SK-N-DZ (cell line): ENCODE measurements at regions not wholly inside any gene's neighbourhood (a gene's known extent, or its start where the extent isn't known, plus 50 kb on each side); places are given as distances from the start of the nearest gene placed in this dataset.

Experiments used
- DNase-seq: peaks from one replicate; pipeline ENCODE4 v3.0.0-alpha.2; 2015; ENCODE audit warnings: low spot score

DNA sequence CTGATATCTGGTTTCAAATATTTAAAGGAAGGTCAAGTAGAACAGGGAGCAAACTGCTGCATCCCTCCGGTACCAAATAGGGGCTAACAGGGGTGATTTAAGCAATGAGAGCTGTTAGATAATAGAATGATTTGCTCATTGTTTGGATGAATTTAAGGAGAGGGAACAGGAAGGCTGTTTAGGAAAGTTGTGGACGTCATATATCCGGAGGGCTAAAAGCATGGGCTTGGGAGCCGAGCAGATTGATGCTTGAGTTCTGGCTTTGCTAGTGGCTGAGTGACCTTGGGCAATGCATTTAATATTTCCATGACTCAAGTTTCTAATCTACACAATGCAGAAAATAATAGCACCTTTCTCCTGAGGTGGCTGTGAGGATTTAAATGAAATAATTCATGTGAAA, 85.4 kb upstream of the RPS23 start:
- DNase-seq = no peak

DNA sequence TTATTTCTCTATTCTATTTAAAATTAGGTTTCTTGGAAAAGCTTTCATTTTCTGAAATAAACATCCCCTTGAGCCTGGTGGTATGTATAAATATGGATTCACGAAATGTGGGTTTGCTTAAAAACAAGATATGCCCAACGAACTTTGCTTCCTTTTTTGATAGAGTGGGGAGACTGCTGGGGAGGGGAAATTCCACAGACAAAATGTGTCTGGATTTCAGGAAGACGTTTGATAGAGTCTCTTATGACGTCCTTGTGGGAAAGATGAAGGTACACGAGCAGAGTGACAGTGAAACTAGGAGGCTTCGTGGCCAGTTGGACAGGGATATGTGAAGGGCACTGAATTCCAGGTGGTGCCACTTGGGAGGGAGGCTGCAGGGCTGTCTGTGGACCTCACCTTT, 84.5 kb upstream of the RPS23 start:
- no peak for DNase-seq

DNA sequence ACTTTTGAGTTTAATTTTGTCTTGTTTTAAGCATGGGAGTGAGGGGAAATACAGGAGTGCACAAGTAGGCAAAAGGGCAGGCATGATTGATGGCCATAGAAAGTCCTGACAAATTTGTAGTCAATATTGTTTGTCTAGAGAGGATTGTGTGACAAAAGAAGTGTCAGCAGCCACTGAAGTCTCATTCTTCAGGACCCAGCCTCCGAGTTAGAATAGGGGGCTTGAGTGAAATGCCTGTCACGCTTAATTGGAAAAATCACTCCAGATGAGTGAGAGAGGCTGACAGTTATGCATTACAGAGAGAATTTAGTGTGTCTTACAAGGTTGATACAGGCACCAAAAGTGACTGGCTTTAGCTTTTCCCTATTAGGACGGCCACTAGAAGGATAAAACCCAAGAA, 81.9 kb upstream of the RPS23 start:
- no peak for DNase-seq

DNA sequence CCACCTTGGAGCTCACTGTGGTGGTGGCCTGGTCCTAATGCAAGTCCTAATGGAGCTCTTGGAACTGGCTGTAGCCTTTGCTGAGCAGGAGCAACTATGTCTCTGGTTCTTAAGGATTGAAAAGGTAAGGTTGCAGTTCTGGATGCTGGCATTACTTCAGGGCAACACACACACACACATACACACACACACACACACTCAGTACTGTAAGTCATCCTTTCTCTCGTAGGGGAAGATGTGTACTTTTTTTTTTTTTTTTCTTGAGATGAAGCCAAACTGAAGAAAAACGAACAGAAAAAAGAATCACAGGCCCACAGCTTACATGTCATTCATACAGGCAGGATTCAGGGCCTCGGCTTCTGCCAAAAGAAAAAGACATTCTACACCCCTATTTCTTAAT, 81.1 kb upstream of the RPS23 start:
- no peak for DNase-seq

DNA sequence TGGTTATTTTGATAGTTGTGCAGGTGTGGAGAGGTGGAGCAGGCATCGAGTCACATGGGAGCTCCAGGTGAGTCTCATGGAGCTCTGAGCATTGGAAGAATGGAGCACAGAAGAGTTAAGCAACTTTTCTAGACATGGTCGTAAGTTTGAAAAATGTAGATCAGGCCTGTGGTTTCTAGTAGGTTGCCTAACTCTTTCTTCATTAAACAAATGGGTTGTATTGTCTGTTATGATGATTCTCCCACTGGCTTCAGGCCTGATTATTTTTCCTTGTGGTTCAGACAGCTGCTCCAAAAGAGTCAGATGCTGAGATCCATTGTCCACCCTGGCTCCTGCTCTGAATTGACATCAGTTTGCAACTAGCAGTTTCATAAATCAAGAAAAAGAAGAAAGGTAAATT, 80.3 kb upstream of the RPS23 start:
- DNase-seq = no peak

DNA sequence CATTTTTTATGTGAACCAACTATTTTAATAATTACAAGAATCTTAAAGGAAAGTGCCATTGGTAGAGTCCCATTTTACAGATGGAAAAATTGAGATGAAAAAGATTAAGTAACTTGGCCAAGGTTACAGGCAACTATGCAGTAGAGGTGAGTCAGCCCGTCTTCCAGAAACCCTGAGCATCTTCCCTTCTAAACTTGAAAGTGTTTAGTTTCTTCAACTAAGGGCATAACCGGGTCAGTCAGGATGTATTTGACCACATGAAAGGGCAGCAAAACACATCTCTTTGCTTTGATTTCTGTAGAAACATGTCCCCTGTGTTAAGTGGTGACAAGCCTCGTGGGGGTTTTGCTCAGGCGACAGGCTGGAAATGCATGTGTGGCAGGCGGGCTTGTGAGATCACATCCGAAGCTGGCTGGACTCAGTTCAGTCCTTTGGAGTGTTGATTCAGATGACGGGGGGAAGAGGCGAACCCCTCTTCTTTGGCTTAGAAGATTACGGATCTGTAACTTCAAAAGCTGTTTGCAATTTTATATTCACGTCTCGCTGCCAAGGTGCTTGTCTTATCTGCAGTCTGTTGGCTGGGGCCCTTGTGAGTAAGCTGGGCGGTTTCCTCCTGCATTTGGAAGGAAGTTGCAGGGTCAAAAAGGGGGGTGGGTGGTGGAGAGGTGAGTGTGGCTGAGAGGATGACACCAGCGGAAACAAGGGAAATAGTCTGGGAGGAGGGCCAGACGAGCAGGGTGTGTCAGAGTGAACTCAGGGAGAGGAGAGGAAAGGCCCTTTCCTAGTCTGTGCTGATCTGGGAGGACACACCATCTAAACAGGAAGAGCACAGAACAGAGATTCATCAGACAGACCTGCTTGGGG, 78.9 kb upstream of the RPS23 start:
- no peak for DNase-seq

DNA sequence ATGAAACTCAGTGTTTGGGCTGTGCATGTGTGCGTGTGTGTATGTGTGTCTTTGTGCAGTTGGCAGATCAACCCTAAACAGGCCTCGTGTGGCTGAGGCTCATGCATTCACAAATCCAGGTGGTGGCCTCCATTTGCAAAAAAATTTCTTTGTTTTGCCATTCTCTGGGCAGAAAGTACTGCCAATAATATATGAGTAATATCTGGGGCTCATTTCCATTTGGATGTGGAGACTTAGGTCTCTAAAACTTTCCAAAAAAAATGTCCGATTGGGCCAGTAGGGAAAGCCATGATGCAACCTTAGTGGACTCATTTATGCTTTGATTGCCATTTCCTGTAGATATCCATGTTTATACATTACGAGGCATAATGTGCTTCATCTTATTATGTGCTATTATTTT, 77.9 kb upstream of the RPS23 start:
- DNase-seq = no peak

DNA sequence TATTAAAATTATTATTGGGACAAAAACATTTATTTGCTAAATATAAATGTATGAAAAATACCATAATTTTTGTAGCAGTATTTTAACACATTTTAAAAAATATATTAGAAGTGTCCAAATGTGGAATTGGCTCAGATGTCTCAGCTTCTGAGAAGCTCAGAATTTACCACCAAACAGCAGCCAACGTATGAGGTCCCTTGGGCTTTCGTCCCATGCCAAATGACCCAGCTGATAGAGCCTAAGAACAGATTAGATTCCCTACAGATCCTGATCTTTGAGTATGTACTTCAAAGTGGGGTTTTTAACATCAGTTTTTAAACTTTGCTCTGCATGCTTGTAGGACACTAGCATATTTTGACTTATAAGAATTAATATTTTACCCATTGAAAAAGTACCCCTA, 77.3 kb upstream of the RPS23 start:
- no peak for DNase-seq

DNA sequence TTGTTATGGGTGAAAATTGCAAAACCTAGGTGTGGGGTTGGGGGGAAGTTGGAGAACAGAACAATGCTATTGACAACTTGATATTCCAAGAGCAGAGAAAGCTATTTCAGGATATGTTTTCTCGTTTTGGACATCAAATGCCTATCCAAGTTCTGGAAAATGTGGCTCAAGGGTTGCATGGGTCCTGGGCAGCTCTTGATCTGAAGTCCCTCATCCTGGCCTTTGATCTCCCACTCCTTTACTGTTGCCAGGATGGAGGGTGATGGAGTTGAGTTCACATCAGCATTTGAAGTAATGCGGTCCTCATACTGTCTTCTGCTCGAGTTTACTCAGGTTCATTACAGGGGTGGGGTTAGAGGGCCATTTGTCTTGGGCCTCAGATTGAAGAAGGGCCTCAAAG, 76.9 kb upstream of the RPS23 start:
- DNase-seq = no peak

DNA sequence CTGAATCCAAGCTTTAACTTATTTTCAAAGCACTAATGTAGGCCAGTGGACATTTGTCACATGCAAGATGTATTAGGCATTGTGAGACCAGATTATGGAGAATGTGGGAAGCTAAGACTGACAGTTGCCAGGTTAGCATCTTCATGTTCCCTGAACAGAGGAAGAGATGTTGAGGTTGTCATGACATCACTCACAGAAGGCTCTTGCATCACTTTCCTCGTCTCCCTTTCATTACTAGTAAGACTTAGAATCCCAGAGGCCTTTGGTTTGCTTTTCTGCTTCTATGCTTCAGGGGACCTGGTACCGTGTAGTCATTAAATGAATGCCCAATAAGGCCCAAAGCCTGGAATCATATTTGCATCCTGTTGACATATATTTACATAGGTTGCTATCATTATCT, 76.4 kb upstream of the RPS23 start:
- DNase-seq = no peak

DNA sequence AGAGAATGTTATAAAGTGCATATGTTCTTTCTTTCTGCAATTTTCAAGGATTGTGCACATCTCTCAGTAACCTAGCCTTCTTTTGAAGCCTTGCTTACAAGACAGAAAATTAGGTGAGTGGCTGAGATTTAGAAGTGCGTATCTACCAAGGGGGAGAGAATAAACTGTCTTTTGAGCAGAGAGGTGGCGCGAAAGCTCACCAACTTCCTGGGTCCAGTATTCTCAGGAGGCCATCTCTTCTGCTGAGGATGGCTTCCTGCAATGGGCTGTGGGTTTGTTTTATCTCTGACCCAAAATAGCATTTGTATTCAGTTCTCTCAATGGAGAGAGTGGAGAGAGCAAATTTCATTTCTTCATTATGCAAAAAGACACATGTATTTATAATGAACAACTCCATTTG, 75.4 kb upstream of the RPS23 start:
- DNase-seq = no peak

DNA sequence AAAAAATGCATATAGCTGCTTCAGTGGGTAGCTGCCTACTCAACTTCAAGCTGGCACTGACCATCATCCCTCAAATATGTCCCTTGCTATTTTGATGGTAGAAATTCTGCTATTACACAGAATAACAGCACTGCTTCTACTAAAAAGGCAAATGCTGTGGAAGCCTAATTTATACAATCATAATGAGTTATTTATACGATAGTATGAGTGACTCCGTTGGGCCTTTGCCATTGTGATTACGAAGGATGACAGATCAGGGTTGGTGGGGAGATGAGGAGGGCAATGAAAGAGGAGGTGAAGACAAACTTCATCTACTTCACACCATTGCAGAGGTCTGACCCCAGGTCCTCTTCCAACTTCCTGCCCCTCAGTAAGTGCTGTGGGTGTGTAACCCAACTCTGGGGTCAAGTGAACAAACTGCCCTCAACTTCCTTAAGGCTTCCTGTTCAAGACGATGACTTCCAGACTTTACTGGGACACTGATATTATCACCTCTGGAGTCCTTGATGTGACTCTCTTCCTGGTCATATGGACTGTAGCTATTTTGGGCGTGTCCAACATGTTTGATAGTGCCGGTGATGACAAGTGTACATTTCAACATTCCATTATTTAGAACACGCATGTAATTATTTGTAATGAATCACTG, 74.1 kb upstream of the RPS23 start:
- DNase-seq = no peak

DNA sequence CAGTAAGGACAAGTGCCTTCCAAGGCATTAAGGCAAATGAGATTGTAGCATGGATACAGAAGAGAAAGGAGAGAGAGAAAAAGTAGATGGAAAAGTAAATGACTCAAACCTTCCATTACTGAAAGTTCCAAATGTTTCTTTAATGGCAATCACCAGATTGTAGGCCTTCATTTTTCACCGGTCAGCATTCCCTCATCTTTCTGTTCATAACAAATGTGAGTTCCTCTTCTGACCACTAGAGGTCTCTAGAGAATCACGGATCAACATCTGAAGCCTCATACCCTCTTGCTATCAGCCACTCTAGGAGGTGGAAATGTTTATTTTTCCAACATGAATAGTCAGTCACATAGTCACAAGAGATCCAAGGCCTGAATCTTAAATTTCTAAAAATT, 73.6 kb upstream of the RPS23 start:
- peak; percentile 61 for DNase-seq

DNA sequence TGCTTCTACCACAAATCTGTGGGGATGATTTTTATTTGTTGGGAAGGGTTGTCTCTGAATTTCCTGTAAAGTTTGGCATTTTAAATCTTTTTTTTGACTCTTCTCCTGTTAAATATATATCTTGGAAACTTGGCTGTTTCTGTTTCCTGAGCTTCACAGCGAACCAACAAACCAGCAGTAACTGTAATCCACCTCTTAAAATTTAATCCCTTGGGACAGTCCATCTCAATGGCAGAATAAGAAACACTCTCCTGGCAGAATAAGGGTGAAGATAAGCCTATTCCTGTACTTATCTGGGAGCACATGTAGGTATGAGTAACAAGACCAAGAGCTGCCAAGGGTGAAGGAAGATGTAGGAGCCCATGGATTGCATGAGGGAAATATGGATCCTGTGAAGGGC, 73.1 kb upstream of the RPS23 start:
- no peak for DNase-seq

DNA sequence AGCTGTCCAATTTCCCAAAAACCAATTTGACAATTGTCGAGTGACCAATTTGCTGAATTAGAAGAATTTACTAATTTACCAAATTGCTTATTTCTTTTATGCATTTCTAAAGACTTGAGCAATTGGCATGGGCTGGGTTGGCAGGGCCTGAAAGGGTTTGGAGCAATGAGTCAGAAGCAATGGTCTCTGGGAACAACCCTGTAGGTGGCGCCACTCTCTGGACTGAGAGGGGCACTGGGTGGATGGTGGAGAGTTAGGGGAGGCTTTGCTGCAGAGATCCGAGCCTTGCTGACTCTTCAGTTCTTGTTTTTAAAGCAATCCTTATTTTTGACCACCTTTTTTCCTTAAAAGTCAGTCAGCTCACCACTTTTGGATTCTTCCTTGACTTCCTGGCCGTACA, 71.5 kb upstream of the RPS23 start:
- DNase-seq = peak; percentile 25

DNA sequence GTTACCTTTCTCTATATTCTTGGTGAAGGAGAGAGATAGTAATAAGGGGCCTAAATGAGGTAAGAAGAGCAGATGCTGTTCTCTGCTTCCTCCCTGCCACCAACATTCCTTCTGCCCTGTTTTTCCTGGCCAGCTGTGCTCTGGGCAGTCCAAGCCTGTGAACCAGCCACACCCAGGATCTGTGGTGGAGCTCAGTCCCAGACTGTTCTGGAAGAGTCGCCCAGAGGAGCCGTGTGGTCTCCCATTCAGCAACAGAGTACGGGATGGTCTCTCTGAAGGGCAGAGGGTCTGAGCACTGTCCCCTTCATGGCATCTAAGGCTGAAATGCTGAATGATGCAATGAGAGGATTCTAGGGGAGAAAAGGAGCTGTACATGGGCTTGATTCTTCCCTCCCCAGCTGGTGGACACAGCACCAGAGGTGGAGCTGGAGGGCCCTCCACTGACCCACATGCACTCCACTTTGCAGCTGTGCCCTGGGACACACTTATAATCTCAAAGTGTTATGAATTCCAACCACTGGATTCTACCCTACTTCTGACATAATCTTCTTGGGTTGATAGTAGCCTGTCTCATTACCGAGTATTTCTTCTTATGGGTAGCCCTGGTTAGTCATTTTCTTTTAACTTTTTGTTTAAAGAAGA, 70.8 kb upstream of the RPS23 start:
- no peak for DNase-seq

DNA sequence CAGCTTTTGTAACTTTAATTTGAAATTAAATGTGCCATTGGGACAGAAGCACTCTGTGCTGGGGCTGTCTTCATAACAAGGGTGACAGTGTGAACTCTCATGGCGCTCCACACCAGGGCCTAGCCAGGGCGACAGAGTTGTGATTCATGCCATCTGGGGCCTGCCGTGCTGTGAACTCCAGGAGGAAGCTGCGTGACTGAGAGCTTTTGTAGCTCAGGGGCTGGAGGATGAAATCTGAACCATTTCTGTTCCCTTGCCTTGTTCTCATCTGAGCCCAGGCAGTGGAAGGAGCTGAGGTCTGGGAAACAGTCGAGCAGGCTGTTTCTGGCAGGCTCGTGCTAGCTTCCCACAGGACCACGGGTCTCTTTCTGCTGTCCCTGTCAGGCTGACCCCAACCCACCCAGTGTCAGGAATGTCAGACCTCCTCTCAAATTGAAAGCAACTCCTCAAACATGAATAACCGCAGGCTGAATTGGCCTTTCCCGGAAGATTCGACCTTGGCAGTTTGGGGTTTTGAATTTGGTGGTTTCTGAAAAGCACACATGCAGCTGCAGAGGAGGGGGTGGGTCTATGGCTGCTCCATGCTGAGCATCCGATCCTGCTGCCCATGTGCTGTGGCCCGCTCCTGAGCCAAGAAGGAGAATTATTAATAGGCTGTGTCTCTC, 69.2 kb upstream of the RPS23 start:
- DNase-seq = no peak

DNA sequence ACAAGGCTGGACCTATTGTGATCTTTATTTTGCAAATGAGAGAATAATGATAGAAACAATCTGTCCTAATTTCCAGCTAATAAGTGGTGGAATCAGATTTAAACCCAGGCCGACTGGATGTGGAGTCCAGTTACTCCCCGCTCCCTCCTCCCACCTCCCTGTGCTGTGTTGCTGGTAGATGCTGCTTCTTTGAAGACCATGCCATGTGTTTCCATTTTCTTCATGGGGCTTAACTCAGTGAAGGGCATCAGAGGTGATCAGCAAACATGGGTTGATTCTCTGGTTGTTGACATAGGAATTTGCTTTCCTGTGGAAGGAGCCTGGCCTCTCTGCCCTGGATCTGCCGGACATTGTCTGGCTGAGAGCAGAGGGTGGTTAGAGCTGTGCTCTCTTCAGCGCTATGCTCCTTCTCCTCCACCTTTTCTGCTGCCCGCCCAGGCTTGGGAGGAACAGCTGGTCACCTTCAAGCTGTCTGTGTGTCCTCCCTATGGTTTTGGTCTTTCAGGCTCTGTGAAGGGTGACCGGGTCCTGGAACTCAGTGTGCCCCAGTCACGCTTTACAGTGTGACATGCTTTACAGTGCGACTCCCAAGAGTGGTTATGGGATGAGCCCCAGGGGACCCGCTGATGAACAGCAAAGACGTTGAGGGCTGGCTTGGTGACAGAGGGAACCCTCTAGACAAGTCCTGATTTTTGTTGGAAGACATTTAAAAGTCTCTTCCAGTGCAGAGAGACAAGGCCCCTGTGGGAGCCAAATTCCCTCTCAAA, 68.4 kb upstream of the RPS23 start:
- DNase-seq = no peak

DNA sequence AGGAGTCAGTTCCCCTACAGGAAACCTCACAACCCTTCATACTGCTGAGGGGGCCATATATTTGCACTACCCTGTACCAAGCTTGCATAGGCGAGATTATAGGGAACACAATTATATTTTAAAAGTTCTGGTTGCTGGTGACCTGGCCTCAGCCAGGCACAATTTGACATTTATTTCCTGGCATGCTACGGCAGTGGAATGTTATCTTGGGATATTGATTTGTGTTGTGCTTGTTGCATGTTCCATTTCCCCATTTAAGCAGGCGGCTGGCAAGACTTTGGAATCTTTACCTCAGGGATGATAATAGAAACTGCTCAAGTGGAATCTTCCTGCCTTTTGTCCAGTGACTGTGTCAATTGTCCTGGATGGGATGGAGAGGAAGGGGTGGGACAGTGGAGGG, 67.0 kb upstream of the RPS23 start:
- no peak for DNase-seq

DNA sequence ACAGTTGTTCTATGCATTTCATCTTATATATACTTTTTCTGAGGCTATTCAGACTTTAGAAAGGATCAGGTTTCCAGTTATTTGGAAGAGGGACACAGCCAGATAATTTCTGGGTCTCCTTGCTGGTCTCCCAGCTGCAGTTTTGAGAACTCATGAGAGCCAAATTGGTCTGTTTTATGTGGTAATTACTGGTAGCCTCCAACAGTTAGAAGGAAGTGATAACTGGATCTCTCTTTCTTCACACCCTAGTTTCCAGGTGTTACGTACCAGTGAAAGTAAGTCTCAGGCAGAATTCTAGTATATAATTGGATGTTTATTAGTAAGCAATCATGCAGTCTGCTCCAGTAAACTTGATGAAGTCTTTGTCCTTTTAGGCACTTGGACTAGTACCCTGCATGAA, 63.2 kb upstream of the RPS23 start:
- no peak for DNase-seq

DNA sequence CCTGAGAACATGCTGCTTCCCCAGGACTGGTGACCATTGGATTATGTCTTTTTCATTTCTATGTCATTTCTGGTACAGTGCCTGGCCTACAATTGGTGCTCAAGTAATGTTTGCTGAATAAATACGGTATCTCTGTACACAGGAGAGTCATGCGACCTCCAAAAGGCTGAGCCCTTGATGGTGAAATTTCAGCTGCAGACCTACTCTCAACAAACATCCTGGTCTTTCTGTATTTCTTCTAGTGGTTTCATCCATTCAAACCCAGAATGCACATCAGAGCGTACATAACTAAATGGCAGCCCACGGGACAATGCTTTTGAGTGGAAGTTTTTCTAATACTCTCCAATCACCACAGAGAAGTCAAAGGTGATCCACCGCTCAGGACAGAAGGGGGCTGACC, 62.6 kb upstream of the RPS23 start:
- DNase-seq = no peak

DNA sequence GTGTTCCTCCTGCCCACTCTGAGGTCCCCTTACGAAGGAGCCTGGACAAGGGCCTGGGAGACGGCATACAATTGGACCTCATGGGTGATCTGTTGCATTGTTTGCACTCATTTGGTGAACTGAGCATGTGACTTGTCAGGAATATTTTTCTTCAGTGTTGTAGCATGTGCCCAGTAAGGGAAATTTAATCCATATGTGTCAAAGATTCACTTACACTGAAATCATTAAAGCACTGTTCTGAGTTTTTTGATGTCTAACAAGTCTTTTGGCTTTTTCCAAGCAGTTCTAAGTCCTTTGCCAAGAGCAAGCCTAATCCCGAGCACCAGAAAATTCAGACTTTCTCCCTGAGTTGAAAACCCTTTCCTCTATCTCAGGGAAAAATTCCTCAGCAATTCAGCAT, 61.6 kb upstream of the RPS23 start:
- no peak for DNase-seq
